Posterior vena cava (tissue), 2 donors: ENCODE measurements at regions not wholly inside any gene's neighbourhood (a gene's known extent, or its start where the extent isn't known, plus 50 kb on each side); places are given as distances from the start of the nearest gene placed in this dataset.
"Not testable (repeated sequence)": the region's sequence is repeated elsewhere in the genome, so short reads cannot be mapped to it uniquely, and the experiment has no call there.

ENCODE experiments used
- DNase-seq: peaks from one replicate; pipeline ENCODE4 v3.0.0-alpha.2; 2020; ENCODE audit warnings: low spot score
- intact Hi-C, 2 donors: fragments of 100-400 bp; cut with DNase I; formaldehyde crosslinking; loops; one replicate each; pipeline versions ENCODE4 v1.14.1 to v1.14.2; 2022 to 2023
- donor health status: DM: yes; HTN: yes; CAD: no.
- donor health status: DM: yes; HTN: yes; CAD: no.

DNA sequence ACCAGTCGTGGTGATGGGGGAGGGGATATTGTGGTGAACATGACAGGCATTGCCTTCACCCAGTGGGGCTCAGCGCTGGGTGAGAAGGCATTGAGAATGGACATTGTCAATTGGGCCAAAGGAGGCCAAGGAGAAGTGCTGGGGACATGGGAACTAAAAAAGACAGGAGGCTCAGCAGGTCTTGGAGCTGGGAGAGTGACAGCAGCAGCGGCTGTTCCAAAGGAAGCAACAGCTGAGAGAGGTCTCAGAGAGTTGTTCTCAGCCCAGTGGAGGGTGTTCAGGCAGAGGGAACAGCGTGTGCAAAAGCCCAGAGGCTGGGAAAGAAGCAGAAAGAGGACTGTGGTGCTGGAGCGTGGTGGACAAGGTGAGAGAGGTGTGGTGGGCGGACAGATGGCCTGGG is 56.6 kb upstream of the ASNS start:
- DNase-seq, result not testable (repeated sequence)

GRCh38 chr7:97927790-97928748 is 55.9 kb upstream of the ASNS start:
- DNase-seq, result peak; percentile 85
- intact Hi-C loops, result not testable (repeated sequence)

More for the DNA sequence above, 56.6 kb upstream of the ASNS start:
- intact Hi-C loops, result not testable (repeated sequence)
